ENCODE measurements at regions not wholly inside any gene's neighbourhood (a gene's known extent, or its start where the extent isn't known, plus 50 kb on each side); places are given as distances from the start of the nearest gene placed in this dataset.
"Not testable (repeated sequence)": the region's sequence is repeated elsewhere in the genome, so short reads cannot be mapped to it uniquely, and the experiment has no call there.

GRCh38 chr5:164146223-164146622 lies 640.8 kb downstream of the MAT2B start:
- in situ Hi-C loops (cut with HindIII; ENCODE audit: extremely low pct_ligation_motif_present, low pct_unique_long_range_greater_than_20kb): no loop called here
- no TSS peak for BruUV-seq (replicated peaks)
- H3K4me1 ChIP-seq (ENCODE audit: insufficient read depth, low read length): no peaks in the 10 kb centered on the region

GRCh38 chr5:164148292-164148691 lies 642.9 kb downstream of the MAT2B start:
- DNase-seq (ENCODE audit: low spot score) (no peak), FAIRE-seq (no peak), ATAC-seq (no peak)
- Histone ChIP-seq H3K9me3 (ENCODE audit: low read length) (peaks cover 34% of the 10 kb centered on the region), H3K27ac (ENCODE audit: extremely low read length, insufficient read depth, low read length) (no peak overlapping the region), H3K79me2 (ENCODE audit: insufficient read depth, low read length) (no peaks in the 10 kb centered on the region), H2AFZ (ENCODE audit: low read length) (no peak overlapping the region), H3K4me2 (ENCODE audit: low read depth, low read length) (no peak overlapping the region), H3K36me3 (replicated peaks in 1 of 2; ENCODE audit: control insufficient read depth in 1 of 2, insufficient read depth in 2 of 2, low read length in 2 of 2) (no peaks in the 10 kb centered on the region), H3K27me3 (ENCODE audit: control insufficient read depth in 1 of 2, insufficient read depth in 2 of 2, low read length in 2 of 2) (no peaks in the 10 kb centered on the region), H3K9ac (ENCODE audit: insufficient read depth, low read depth, low read length) (no peak overlapping the region), H3K4me3 (replicated peaks in 1 of 3; ENCODE audit: insufficient read depth in 1 of 3, low read depth in 2 of 3, low read length in 3 of 3) (no peak overlapping the region), H4K20me1 (ENCODE audit: insufficient read depth, low read length) (no peaks in the 10 kb centered on the region), H3K4me1 (ENCODE audit: insufficient read depth, low read length) (no peaks in the 10 kb centered on the region)
- POLR2A ChIA-PET: no interaction called here
- intact Hi-C loops (cut with micrococcal nuclease; ENCODE audit: unreplicated experiment): no loop called here
- no TSS peak for BruUV-seq (replicated peaks)
- TF ChIP-seq CBFB (CRISPR knock-in tag; IDR thresholded peaks at IDR 0.05) (no peak), ZFP90 (CRISPR knock-in tag; IDR thresholded peaks at IDR 0.05; ENCODE audit: borderline replicate concordance) (no peak), ZNF572 (CRISPR knock-in tag; IDR thresholded peaks at IDR 0.05) (no peak), NR1H2 (CRISPR knock-in tag; IDR thresholded peaks at IDR 0.05; ENCODE audit: borderline replicate concordance, low read depth) (no peak), ZNF766 (CRISPR knock-in tag; IDR thresholded peaks at IDR 0.05; ENCODE audit: borderline replicate concordance) (no peak), ARHGAP35 (CRISPR knock-in tag; IDR thresholded peaks at IDR 0.05; ENCODE audit: borderline replicate concordance) (no peak)
- TF ChIP-seq, protein P1, sequence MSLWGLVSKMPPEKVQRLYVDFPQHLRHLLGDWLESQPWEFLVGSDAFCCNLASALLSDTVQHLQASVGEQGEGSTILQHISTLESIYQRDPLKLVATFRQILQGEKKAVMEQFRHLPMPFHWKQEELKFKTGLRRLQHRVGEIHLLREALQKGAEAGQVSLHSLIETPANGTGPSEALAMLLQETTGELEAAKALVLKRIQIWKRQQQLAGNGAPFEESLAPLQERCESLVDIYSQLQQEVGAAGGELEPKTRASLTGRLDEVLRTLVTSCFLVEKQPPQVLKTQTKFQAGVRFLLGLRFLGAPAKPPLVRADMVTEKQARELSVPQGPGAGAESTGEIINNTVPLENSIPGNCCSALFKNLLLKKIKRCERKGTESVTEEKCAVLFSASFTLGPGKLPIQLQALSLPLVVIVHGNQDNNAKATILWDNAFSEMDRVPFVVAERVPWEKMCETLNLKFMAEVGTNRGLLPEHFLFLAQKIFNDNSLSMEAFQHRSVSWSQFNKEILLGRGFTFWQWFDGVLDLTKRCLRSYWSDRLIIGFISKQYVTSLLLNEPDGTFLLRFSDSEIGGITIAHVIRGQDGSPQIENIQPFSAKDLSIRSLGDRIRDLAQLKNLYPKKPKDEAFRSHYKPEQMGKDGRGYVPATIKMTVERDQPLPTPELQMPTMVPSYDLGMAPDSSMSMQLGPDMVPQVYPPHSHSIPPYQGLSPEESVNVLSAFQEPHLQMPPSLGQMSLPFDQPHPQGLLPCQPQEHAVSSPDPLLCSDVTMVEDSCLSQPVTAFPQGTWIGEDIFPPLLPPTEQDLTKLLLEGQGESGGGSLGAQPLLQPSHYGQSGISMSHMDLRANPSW (CRISPR knock-in tag; IDR thresholded peaks at IDR 0.05; ENCODE audit: borderline replicate concordance): no peak
- WGBS (ENCODE audit: low lambda C conversion rate): 13% methylated on average over 4 of the region's 4 CpGs
- CTCF ChIA-PET (ENCODE audit: low intra/inter-chr PET ratio, low total read pairs): no interaction called here
- in situ Hi-C loops (cut with HindIII; ENCODE audit: extremely low pct_ligation_motif_present, low pct_unique_long_range_greater_than_20kb): no loop called here

More at GRCh38 chr5:164146223-164146622, 640.8 kb downstream of the MAT2B start:
- H3K79me2 ChIP-seq (ENCODE audit: insufficient read depth, low read length): no peaks in the 10 kb centered on the region
- no peak for TF ChIP-seq ZNF484 (CRISPR knock-in tag; IDR thresholded peaks at IDR 0.05; ENCODE audit: borderline replicate concordance, low read depth)
- CTCF ChIA-PET (ENCODE audit: low intra/inter-chr PET ratio, low total read pairs): no interaction called here
- H2AFZ ChIP-seq (ENCODE audit: low read length): no peak overlapping the region
- no peaks in the 10 kb centered on the region for H3K36me3 ChIP-seq (replicated peaks in 1 of 2; ENCODE audit: control insufficient read depth in 1 of 2, insufficient read depth in 2 of 2, low read length in 2 of 2)
- H3K27ac ChIP-seq (ENCODE audit: extremely low read length, insufficient read depth, low read length): no peak overlapping the region
- WGBS (ENCODE audit: low lambda C conversion rate): 25% methylated on average over 4 of the region's 4 CpGs
- H3K9ac ChIP-seq (ENCODE audit: insufficient read depth, low read depth, low read length): no peak overlapping the region
- H3K4me2 ChIP-seq (ENCODE audit: low read depth, low read length): no peak overlapping the region
- no peaks in the 10 kb centered on the region for H3K27me3 ChIP-seq (ENCODE audit: control insufficient read depth in 1 of 2, insufficient read depth in 2 of 2, low read length in 2 of 2)
- H3K4me3 ChIP-seq (replicated peaks in 1 of 3; ENCODE audit: insufficient read depth in 1 of 3, low read depth in 2 of 3, low read length in 3 of 3): no peak overlapping the region
- ATAC-seq (no peak), DNase-seq (ENCODE audit: low spot score) (no peak), FAIRE-seq (no peak)
- peaks cover 29% of the 10 kb centered on the region for H3K9me3 ChIP-seq (ENCODE audit: low read length)
- intact Hi-C loops (cut with micrococcal nuclease; ENCODE audit: unreplicated experiment): no loop called here
- H4K20me1 ChIP-seq (ENCODE audit: insufficient read depth, low read length): no peaks in the 10 kb centered on the region
- POLR2A ChIA-PET: no interaction called here

GRCh38 chr5:164152539-164152938 lies 647.1 kb downstream of the MAT2B start:
- ATAC-seq; H4K20me1 ChIP-seq (ENCODE audit: insufficient read depth, low read length); H3K27ac ChIP-seq (ENCODE audit: extremely low read length, insufficient read depth, low read length); H2AFZ ChIP-seq (ENCODE audit: low read length); H3K4me2 ChIP-seq (ENCODE audit: low read depth, low read length); H3K36me3 ChIP-seq (replicated peaks in 1 of 2; ENCODE audit: control insufficient read depth in 1 of 2, insufficient read depth in 2 of 2, low read length in 2 of 2); FAIRE-seq; CTCF ChIA-PET (ENCODE audit: low intra/inter-chr PET ratio, low total read pairs); DNase-seq (ENCODE audit: low spot score); H3K4me3 ChIP-seq (replicated peaks in 1 of 3; ENCODE audit: insufficient read depth in 1 of 3, low read depth in 2 of 3, low read length in 3 of 3); H3K4me1 ChIP-seq (ENCODE audit: insufficient read depth, low read length); BruUV-seq (replicated peaks); H3K9ac ChIP-seq (ENCODE audit: insufficient read depth, low read depth, low read length); intact Hi-C loops (cut with micrococcal nuclease; ENCODE audit: unreplicated experiment); H3K79me2 ChIP-seq (ENCODE audit: insufficient read depth, low read length); POLR2A ChIA-PET; H3K27me3 ChIP-seq (ENCODE audit: control insufficient read depth in 1 of 2, insufficient read depth in 2 of 2, low read length in 2 of 2); in situ Hi-C loops (cut with HindIII; ENCODE audit: extremely low pct_ligation_motif_present, low pct_unique_long_range_greater_than_20kb): not testable (repeated sequence)
- 0% methylated on average over 1 of the region's 1 CpG for WGBS (ENCODE audit: low lambda C conversion rate)
- H3K9me3 ChIP-seq (ENCODE audit: low read length): peaks cover 40% of the 10 kb centered on the region
